B cell (primary cell): ENCODE measurements at regions not wholly inside any gene's neighbourhood (a gene's known extent, or its start where the extent isn't known, plus 50 kb on each side); places are given as distances from the start of the nearest gene placed in this dataset.

Experiments
- CTCF ChIP-seq: fragments of 200-600 bp; IDR thresholded peaks from one replicate; pipeline ENCODE4 v1.8.0; 2022; ENCODE audit warnings: antibody characterized with exemption, mild to moderate bottlenecking
- EZH2 ChIP-seq: IDR thresholded peaks from 2 replicates; pipeline ENCODE4 v1.6.1; 2012; ENCODE audit warnings: borderline replicate concordance, low read depth, mild to moderate bottlenecking, moderate library complexity, low read length; ENCODE audit not compliant: insufficient read depth, poor library complexity, severe bottlenecking

GRCh38 chrY:12576278-12576677 lies 124.8 kb upstream of the USP9Y start:
- TF ChIP-seq CTCF (no peak), EZH2 (no peak)
